Uterus (tissue), 2 donors: ENCODE measurements at regions not wholly inside any gene's neighbourhood (a gene's known extent, or its start where the extent isn't known, plus 50 kb on each side); places are given as distances from the start of the nearest gene placed in this dataset.

Experiments used
- CTCF ChIP-seq, 4 experiments: fragments of 200-600 bp in 2 of 4; fragments of 450-650 bp in 2 of 4; sonication (generic) in 2 of 4; IDR thresholded peaks; one replicate each; pipeline ENCODE4 v1.5.1; 2016 to 2019; ENCODE audit warnings: antibody characterized with exemption in 4 of 4, mild to moderate bottlenecking in 2 of 4, moderate library complexity in 1 of 4
- POLR2A ChIP-seq, 2 donors: fragments of 450-650 bp; IDR thresholded peaks; one replicate each; pipeline ENCODE4 v1.6.1; 2016; ENCODE audit warnings: antibody characterized with exemption in 2 of 2, mild to moderate bottlenecking in 1 of 2, moderate library complexity in 1 of 2

- TF ChIP-seq CTCF (IDR thresholded peaks at IDR 0.05) (no peak), POLR2A (IDR thresholded peaks at IDR 0.05) (no peak)
These were observed 93.4 kb downstream of the SLC41A2 start for GRCh38 chr12:104864668-104865067.
